ENCODE measurements at regions not wholly inside any gene's neighbourhood (a gene's known extent, or its start where the extent isn't known, plus 50 kb on each side); places are given as distances from the start of the nearest gene placed in this dataset.
A peak's percentile ranks its signal among the peaks of the same experiment; 100 is the strongest.

- peak; percentile 15 for DNase-seq (ENCODE audit: low read depth)
These were observed 157.6 kb downstream of the KLF5 start for GRCh38 chr13:73216381-73216831.

GRCh38 chr13:73215823-73216222 lies 157.0 kb downstream of the KLF5 start:
- DNase-seq (ENCODE audit: low read depth) = peak; percentile 78

- no peak for DNase-seq (ENCODE audit: low read depth)
These were observed 153.7 kb downstream of the KLF5 start for GRCh38 chr13:73212482-73212881.

GRCh38 chr13:73210218-73210883 lies 151.5 kb downstream of the KLF5 start:
- peak; percentile 74 for DNase-seq (ENCODE audit: low read depth)

- DNase-seq (ENCODE audit: low read depth) = no peak
These were observed 146.1 kb downstream of the KLF5 start for GRCh38 chr13:73204952-73205351.

- peak; percentile 96 for DNase-seq (ENCODE audit: low read depth)
These were observed 142.8 kb downstream of the KLF5 start for GRCh38 chr13:73201626-73202025.

GRCh38 chr13:73198991-73199411 lies 140.2 kb downstream of the KLF5 start:
- no peak for DNase-seq (ENCODE audit: low read depth)

- DNase-seq (ENCODE audit: low read depth) = peak; percentile 85
These were observed 136.3 kb downstream of the KLF5 start for GRCh38 chr13:73195091-73195490.

- no peak for DNase-seq (ENCODE audit: low read depth)
These were observed 135.5 kb downstream of the KLF5 start for GRCh38 chr13:73194310-73194709.

GRCh38 chr13:73193554-73193953 lies 134.7 kb downstream of the KLF5 start:
- no peak for DNase-seq (ENCODE audit: low read depth)

GRCh38 chr13:73190477-73190876 lies 131.7 kb downstream of the KLF5 start:
- DNase-seq (ENCODE audit: low read depth) = no peak

- no peak for DNase-seq (ENCODE audit: low read depth)
These were observed 131.0 kb downstream of the KLF5 start for GRCh38 chr13:73189776-73190175.

- DNase-seq (ENCODE audit: low read depth) = peak; percentile 57
These were observed 130.6 kb downstream of the KLF5 start for GRCh38 chr13:73189362-73189761.

GRCh38 chr13:73187106-73187505 lies 128.3 kb downstream of the KLF5 start:
- DNase-seq (ENCODE audit: low read depth) = no peak

GRCh38 chr13:73179650-73180274 lies 121.0 kb downstream of the KLF5 start:
- no peak for DNase-seq (ENCODE audit: low read depth)

GRCh38 chr13:73177916-73178565 lies 119.2 kb downstream of the KLF5 start:
- peak; percentile 70 for DNase-seq (ENCODE audit: low read depth)

- DNase-seq (ENCODE audit: low read depth) = no peak
These were observed 118.2 kb downstream of the KLF5 start for GRCh38 chr13:73177017-73177416.

GRCh38 chr13:73174521-73175010 lies 115.8 kb downstream of the KLF5 start:
- no peak for DNase-seq (ENCODE audit: low read depth)

- DNase-seq (ENCODE audit: low read depth) = no peak
These were observed 114.5 kb downstream of the KLF5 start for GRCh38 chr13:73173279-73173811.

- DNase-seq (ENCODE audit: low read depth) = no peak
These were observed 113.1 kb downstream of the KLF5 start for GRCh38 chr13:73171926-73172325.

GRCh38 chr13:73171271-73171682 lies 112.5 kb downstream of the KLF5 start:
- no peak for DNase-seq (ENCODE audit: low read depth)

GRCh38 chr13:73169971-73170370 lies 111.2 kb downstream of the KLF5 start:
- DNase-seq (ENCODE audit: low read depth) = no peak
